Choroid plexus epithelial cell (primary cell): ENCODE measurements at regions not wholly inside any gene's neighbourhood (a gene's known extent, or its start where the extent isn't known, plus 50 kb on each side); places are given as distances from the start of the nearest gene placed in this dataset.

ENCODE experiments used
- DNase-seq: peaks from one replicate; pipeline ENCODE4 v3.0.0-alpha.2; 2010; ENCODE audit warnings: low read depth
- H3K4me3 ChIP-seq: 2 replicates; pipeline ENCODE4 v1.5.1; 2011; ENCODE audit warnings: low read depth, mild to moderate bottlenecking, control low read depth, low read length, moderate library complexity
- TF ChIP-seq, protein P1 (sequence below): conservative IDR thresholded peaks from 2 replicates; pipeline ENCODE4 v1.5.1; 2011; ENCODE audit warnings: low read depth, mild to moderate bottlenecking, control low read depth, inconsistent platforms, low read length, moderate library complexity

DNA sequence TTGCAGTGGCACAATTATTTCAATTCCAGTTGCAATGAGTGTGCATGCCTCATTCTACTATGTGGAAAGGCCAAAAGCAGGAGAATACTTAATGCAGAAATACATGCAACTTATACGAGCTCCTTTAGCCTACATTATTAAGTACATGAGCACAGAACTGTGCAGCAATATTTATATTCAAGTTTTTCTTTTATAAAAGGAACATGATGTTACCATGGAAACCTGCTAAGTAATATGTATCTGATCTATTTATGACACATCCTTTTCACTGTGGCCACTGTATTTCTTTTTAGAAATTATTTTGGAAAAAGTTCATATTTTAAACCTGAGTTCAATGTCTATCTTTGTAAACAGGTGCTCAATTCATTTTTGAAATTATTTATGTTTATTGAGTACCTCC lies 88.9 kb downstream of the ELAPOR2 start:
- TF ChIP-seq, protein P1, sequence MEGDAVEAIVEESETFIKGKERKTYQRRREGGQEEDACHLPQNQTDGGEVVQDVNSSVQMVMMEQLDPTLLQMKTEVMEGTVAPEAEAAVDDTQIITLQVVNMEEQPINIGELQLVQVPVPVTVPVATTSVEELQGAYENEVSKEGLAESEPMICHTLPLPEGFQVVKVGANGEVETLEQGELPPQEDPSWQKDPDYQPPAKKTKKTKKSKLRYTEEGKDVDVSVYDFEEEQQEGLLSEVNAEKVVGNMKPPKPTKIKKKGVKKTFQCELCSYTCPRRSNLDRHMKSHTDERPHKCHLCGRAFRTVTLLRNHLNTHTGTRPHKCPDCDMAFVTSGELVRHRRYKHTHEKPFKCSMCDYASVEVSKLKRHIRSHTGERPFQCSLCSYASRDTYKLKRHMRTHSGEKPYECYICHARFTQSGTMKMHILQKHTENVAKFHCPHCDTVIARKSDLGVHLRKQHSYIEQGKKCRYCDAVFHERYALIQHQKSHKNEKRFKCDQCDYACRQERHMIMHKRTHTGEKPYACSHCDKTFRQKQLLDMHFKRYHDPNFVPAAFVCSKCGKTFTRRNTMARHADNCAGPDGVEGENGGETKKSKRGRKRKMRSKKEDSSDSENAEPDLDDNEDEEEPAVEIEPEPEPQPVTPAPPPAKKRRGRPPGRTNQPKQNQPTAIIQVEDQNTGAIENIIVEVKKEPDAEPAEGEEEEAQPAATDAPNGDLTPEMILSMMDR, result no peak
- no peak for DNase-seq
- no peak overlapping the region for H3K4me3 ChIP-seq

- no peak for DNase-seq
- H3K4me3 ChIP-seq, result no peak overlapping the region
- TF ChIP-seq, protein P1, result no peak
These were observed 89.6 kb downstream of the ELAPOR2 start for GRCh38 chr7:86969865-86970264.

- H3K4me3 ChIP-seq, result no peak overlapping the region
- TF ChIP-seq, protein P1, result no peak
- no peak for DNase-seq
These were observed 90.8 kb downstream of the ELAPOR2 start for GRCh38 chr7:86968618-86969017.

GRCh38 chr7:86966916-86967315 lies 92.5 kb downstream of the ELAPOR2 start:
- DNase-seq, result no peak
- no peak overlapping the region for H3K4me3 ChIP-seq
- TF ChIP-seq, protein P1, result no peak

DNA sequence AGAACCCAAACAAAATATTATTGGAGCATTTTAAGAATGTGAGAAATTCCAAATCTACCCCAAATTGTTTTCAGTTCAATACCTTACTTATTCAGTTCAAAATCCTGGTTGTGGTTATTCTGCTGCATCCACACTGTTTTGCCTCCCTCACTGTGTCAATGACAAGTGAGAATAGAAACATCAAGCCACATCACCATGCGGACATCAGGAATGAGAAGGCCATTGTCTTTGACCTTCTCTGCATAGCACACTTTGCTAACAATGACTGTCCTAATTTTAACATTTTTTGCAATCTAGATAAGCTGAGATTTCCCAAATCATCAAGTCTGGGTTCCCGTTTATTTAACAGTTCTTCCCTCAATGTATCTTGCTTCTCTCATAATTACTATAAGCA lies 93.7 kb downstream of the ELAPOR2 start:
- H3K4me3 ChIP-seq, result no peak overlapping the region
- DNase-seq, result no peak
- TF ChIP-seq, protein P1, result no peak

DNA sequence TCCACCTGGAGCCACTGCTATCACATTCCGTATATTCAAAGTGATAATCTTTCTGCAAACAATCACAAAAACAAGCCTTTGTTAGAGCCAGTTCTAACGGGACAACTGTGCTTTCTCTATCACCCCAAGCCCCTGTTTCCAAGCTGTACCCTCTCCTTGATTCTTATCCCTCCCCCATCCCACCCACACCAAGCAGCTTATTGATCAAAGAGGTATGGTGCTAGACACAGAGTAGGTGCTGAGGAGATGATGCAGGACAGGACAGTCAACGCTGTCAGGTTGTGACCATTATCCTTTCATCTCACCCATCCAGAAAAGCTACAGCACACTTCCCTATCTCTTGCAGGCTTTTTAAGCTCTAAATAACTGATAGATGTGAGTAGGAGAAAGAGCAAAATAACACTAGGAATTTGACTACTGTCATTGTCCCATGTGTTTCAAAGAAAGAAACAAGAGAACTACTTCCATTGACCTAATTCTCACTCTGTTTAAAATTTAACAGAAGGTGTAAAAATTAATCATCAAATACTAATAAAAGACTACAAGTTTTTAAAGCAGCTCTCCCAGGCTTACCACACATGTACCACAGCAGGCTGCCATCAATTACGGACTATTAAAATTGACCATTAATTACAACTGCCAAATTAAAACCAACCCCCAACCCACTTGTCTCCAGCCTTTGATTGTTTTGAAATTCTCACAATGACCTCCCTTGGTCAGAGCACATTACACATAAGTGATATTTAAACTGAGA lies 94.3 kb downstream of the ELAPOR2 start:
- no peak for DNase-seq
- no peak overlapping the region for H3K4me3 ChIP-seq
- TF ChIP-seq, protein P1, result no peak

GRCh38 chr7:86963599-86964230 lies 95.7 kb downstream of the ELAPOR2 start:
- TF ChIP-seq, protein P1, result no peak
- peak; percentile 6 for DNase-seq
- H3K4me3 ChIP-seq, result no peak overlapping the region
